IMR-90 (cell line): ENCODE measurements at regions not wholly inside any gene's neighbourhood (a gene's known extent, or its start where the extent isn't known, plus 50 kb on each side); places are given as distances from the start of the nearest gene placed in this dataset.

ENCODE experiments used
- ATAC-seq: fragments of 200-7000 bp; cut with Tn5 transposase; 2 replicates; pipeline ENCODE4 v1.9.1; 2020; ENCODE audit warnings: low read depth, mild to moderate bottlenecking, moderate library complexity
- BruUV-seq: library from RNA; stranded (reverse); fragments of 400-500 nt; replicated peaks from 2 replicates; lab custom pipeline; 2021; lab: Mats Ljungman, UMichigan
- CTCF ChIA-PET: fragments of 300-600 bp; formaldehyde crosslinking; extraction: SDS; loops from one replicate; lab custom pipeline; 2021; ENCODE audit warnings: antibody characterized with exemption; lab: Yijun Ruan, JAX
- POLR2A ChIA-PET: fragments of 300-600 bp; sonication (Branson Sonifier 250); formaldehyde crosslinking; loops from one replicate; lab custom pipeline; 2022; ENCODE audit warnings: antibody characterized with exemption; ENCODE audit not compliant: unreplicated experiment; lab: Charles Lee
- DNase-seq: peaks from one replicate; pipeline ENCODE4 v3.0.0; 2013
- H2AFZ ChIP-seq: replicated peaks from 2 replicates; pipeline ENCODE3; 2013; ENCODE audit warnings: low read length, mild to moderate bottlenecking; ENCODE audit not compliant: poor library complexity
- H2AK5ac ChIP-seq: 2 replicates; pipeline ENCODE4 v1.6.1; 2013; ENCODE audit warnings: low read depth, low read length, inconsistent platforms
- H2AK9ac ChIP-seq: replicated peaks from 2 replicates; pipeline ENCODE3; 2013; ENCODE audit warnings: mild to moderate bottlenecking, low read depth, low read length, moderate library complexity; ENCODE audit not compliant: poor library complexity
- H2BK120ac ChIP-seq: 2 replicates; pipeline ENCODE4 v1.6.1; 2013; ENCODE audit warnings: low read depth, low read length, inconsistent platforms
- H2BK15ac ChIP-seq: 3 replicates; pipeline ENCODE4 v1.6.1; 2013; ENCODE audit warnings: low read depth, low read length, inconsistent platforms
- H2BK20ac ChIP-seq: 2 replicates; pipeline ENCODE4 v1.6.1; 2013; ENCODE audit warnings: low read depth, mild to moderate bottlenecking, inconsistent platforms, low read length, moderate library complexity
- H2BK5ac ChIP-seq: 2 replicates; pipeline ENCODE4 v1.6.1; 2013; ENCODE audit warnings: mild to moderate bottlenecking, low read depth, low read length, inconsistent platforms; ENCODE audit not compliant: poor library complexity, severe bottlenecking
- H3K14ac ChIP-seq: replicated peaks from 2 replicates; pipeline ENCODE4 v1.6.1; 2013; ENCODE audit warnings: low read depth, low read length, inconsistent platforms
- H3K18ac ChIP-seq: 2 replicates; pipeline ENCODE4 v1.6.1; 2013; ENCODE audit warnings: low read depth, low read length, control low read depth
- H3K23ac ChIP-seq: 2 replicates; pipeline ENCODE4 v1.6.1; 2013; ENCODE audit warnings: low read depth, low read length, inconsistent platforms
- H3K27ac ChIP-seq: 2 replicates; pipeline ENCODE4 v1.5.1; 2013; ENCODE audit warnings: mild to moderate bottlenecking, control low read depth, low read length; ENCODE audit not compliant: insufficient read depth
- H3K27me3 ChIP-seq: 2 replicates; pipeline ENCODE4 v1.6.1; 2013; ENCODE audit warnings: low read length; ENCODE audit not compliant: control insufficient read depth, insufficient read depth
- H3K36me3 ChIP-seq: 2 replicates; pipeline ENCODE4 v1.6.1; 2013; ENCODE audit warnings: low read length, mixed read lengths; ENCODE audit not compliant: control insufficient read depth, insufficient read depth
- H3K4ac ChIP-seq: 2 replicates; pipeline ENCODE4 v1.6.1; 2013; ENCODE audit warnings: low read depth, low read length, inconsistent platforms
- H3K4me1 ChIP-seq: 2 replicates; pipeline ENCODE4 v1.6.1; 2013; ENCODE audit warnings: low read length, mixed read lengths; ENCODE audit not compliant: control insufficient read depth, insufficient read depth
- H3K4me2 ChIP-seq: 2 replicates; pipeline ENCODE4 v1.6.1; 2013; ENCODE audit warnings: low read depth, mild to moderate bottlenecking, control low read depth, low read length, moderate library complexity
- H3K4me3 ChIP-seq: 2 replicates; pipeline ENCODE4 v1.5.1; 2013; ENCODE audit warnings: low read depth, mild to moderate bottlenecking, control low read depth, low read length, moderate library complexity; ENCODE audit not compliant: insufficient read depth
- H3K56ac ChIP-seq: 2 replicates; pipeline ENCODE4 v1.6.1; 2013; ENCODE audit warnings: low read length, inconsistent platforms; ENCODE audit not compliant: insufficient read depth; ENCODE audit errors: extremely low read depth
- H3K79me1 ChIP-seq, 2 experiments: 2 replicates each; pipeline ENCODE4 v1.6.1; 2013; ENCODE audit warnings: low read length in 2 of 2, inconsistent platforms in 1 of 2, low read depth in 1 of 2
- H3K9ac ChIP-seq: 2 replicates; pipeline ENCODE4 v1.6.1; 2013; ENCODE audit warnings: low read depth, low read length, control low read depth
- H3K9me1 ChIP-seq: 2 replicates; pipeline ENCODE4 v1.6.1; 2013; ENCODE audit warnings: low read length, inconsistent platforms; ENCODE audit not compliant: insufficient read depth
- H3K9me3 ChIP-seq: 2 replicates; pipeline ENCODE4 v1.6.1; 2013; ENCODE audit warnings: low read length; ENCODE audit not compliant: control insufficient read depth, insufficient read depth
- H4K20me1 ChIP-seq: 2 replicates; pipeline ENCODE4 v1.6.1; 2013; ENCODE audit warnings: low read length, inconsistent platforms; ENCODE audit not compliant: insufficient read depth
- H4K5ac ChIP-seq: 2 replicates; pipeline ENCODE4 v1.6.1; 2013; ENCODE audit warnings: mild to moderate bottlenecking, low read depth, low read length, control low read depth
- H4K8ac ChIP-seq, 2 experiments: 2 replicates each; pipeline ENCODE4 v1.6.1; 2013; ENCODE audit warnings: low read depth in 2 of 2, low read length in 2 of 2, control low read depth in 1 of 2, inconsistent platforms in 1 of 2
- H4K91ac ChIP-seq: 2 replicates; pipeline ENCODE4 v1.6.1; 2013; ENCODE audit warnings: low read depth, low read length, inconsistent platforms; ENCODE audit not compliant: insufficient read depth
- BHLHE40 ChIP-seq: fragments of 150-350 bp; IDR thresholded peaks from 2 replicates; pipeline ENCODE4 v1.6.1; 2016; ENCODE audit warnings: mild to moderate bottlenecking, low read depth, low read length
- CEBPB ChIP-seq: IDR thresholded peaks from 2 replicates; pipeline ENCODE4 v1.6.1; 2012; ENCODE audit warnings: low read depth, low read length, improper control_type of control experiment
- CHD1 ChIP-seq: IDR thresholded peaks from 2 replicates; pipeline ENCODE4 v1.6.1; 2012; ENCODE audit warnings: low read depth, low read length, improper control_type of control experiment
- CTCF ChIP-seq: conservative IDR thresholded peaks from 2 replicates; pipeline ENCODE4 v1.5.1; 2012; ENCODE audit warnings: mild to moderate bottlenecking, low read depth, low read length, improper control_type of control experiment
- ELK1 ChIP-seq: fragments of 150-350 bp; IDR thresholded peaks from 2 replicates; pipeline ENCODE4 v1.6.1; 2016; ENCODE audit warnings: low read depth, mild to moderate bottlenecking, low read length, moderate library complexity, borderline replicate concordance
- FOS ChIP-seq: fragments of 150-350 bp; IDR thresholded peaks from 2 replicates; pipeline ENCODE4 v1.6.1; 2016; ENCODE audit warnings: low read depth, low read length
- MAFK ChIP-seq: IDR thresholded peaks from 2 replicates; pipeline ENCODE4 v1.6.1; 2012; ENCODE audit warnings: low read depth, low read length, improper control_type of control experiment
- MAZ ChIP-seq: IDR thresholded peaks from 2 replicates; pipeline ENCODE4 v1.6.1; 2012; ENCODE audit warnings: low read depth, mild to moderate bottlenecking, low read length, improper control_type of control experiment, moderate library complexity, borderline replicate concordance
- MXI1 ChIP-seq: IDR thresholded peaks from 2 replicates; pipeline ENCODE4 v1.6.1; 2012; ENCODE audit warnings: low read depth, mild to moderate bottlenecking, low read length, moderate library complexity, borderline replicate concordance
- NFE2L2 ChIP-seq: fragments of 150-350 bp; IDR thresholded peaks from 2 replicates; pipeline ENCODE4 v1.6.1; 2016; ENCODE audit warnings: low read depth, mild to moderate bottlenecking, low read length
- POLR2A ChIP-seq: IDR thresholded peaks from 2 replicates; pipeline ENCODE4 v1.6.1; 2012; ENCODE audit warnings: mild to moderate bottlenecking, low read depth, low read length
- RAD21 ChIP-seq: IDR thresholded peaks from 2 replicates; pipeline ENCODE4 v1.6.1; 2012; ENCODE audit warnings: low read length, improper control_type of control experiment
- RCOR1 ChIP-seq: IDR thresholded peaks from 2 replicates; pipeline ENCODE4 v1.6.1; 2012; ENCODE audit warnings: mild to moderate bottlenecking, low read length, improper control_type of control experiment; ENCODE audit not compliant: insufficient replicate concordance
- RFX5 ChIP-seq: IDR thresholded peaks from 2 replicates; pipeline ENCODE4 v1.8.0; 2012; ENCODE audit warnings: low read depth, mild to moderate bottlenecking, low read length, moderate library complexity
- SMC3 ChIP-seq: fragments of 150-350 bp; IDR thresholded peaks from 2 replicates; pipeline ENCODE4 v1.6.1; 2016; ENCODE audit warnings: low read depth, mild to moderate bottlenecking, antibody characterized with exemption, low read length, moderate library complexity
- USF2 ChIP-seq: fragments of 150-350 bp; IDR thresholded peaks from 2 replicates; pipeline ENCODE4 v1.6.1; 2017; ENCODE audit warnings: mild to moderate bottlenecking, antibody characterized with exemption, low read length, low read depth
- WGBS, 2 experiments: methylation state at CpG; one replicate each; pipeline versions ENCODE4 v1.1.5 to v1.1.7; 2013; ENCODE audit warnings: missing lambda C conversion rate in 2 of 2; ENCODE audit not compliant: insufficient read length in 1 of 2; ENCODE audit errors: extremely low coverage in 2 of 2; 5-methylcytosine and 5-hydroxymethylcytosine counted together
- dilution Hi-C: fragments of 300-500 bp; cut with HindIII; formaldehyde crosslinking; loops from one replicate; pipeline ENCODE4 v1.14.3; 2018; ENCODE audit warnings: low sequenced_read_pairs; ENCODE audit not compliant: unreplicated experiment
- in situ Hi-C: fragments of 300-500 bp; cut with MboI; formaldehyde crosslinking; loops from 3 replicates; pipeline ENCODE4 v1.14.3; 2019; ENCODE audit warnings: low sequenced_read_pairs, inconsistent platforms, mixed read lengths
- intact Hi-C: fragments of 100-400 bp; cut with micrococcal nuclease; formaldehyde crosslinking; loops from 2 replicates; pipeline ENCODE4 v1.10.0; 2022

GRCh38 chr17:83149029-83149725 lies 69.8 kb downstream of the METRNL start:
- in situ Hi-C loops (no loop called here), intact Hi-C loops (no loop called here), dilution Hi-C loops (no loop called here)
- no peaks in the 10 kb centered on the region for H3K79me1 ChIP-seq
- H3K18ac ChIP-seq: no peak overlapping the region
- no peak overlapping the region for H2BK120ac ChIP-seq
- no peak overlapping the region; the same call in 1 of the 2 replicates for H3K4ac ChIP-seq
- no peak overlapping the region for H3K4me3 ChIP-seq
- 83% methylated on average over 3 of the region's 9 CpGs; no CpG with 5 or more reads in 1 of the 2 experiments for WGBS, 2 experiments
- ATAC-seq: no peak
- peaks cover 22% of the 10 kb centered on the region for H3K27me3 ChIP-seq
- H4K91ac ChIP-seq: no peak overlapping the region
- H3K9me1 ChIP-seq: 0 out of 2 replicates have a peak, but pooled peaks cover 2% of the 10 kb centered on the region
- H3K36me3 ChIP-seq: no peaks in the 10 kb centered on the region
- no peak for DNase-seq
- ChIA-PET CTCF (interaction anchor here (0.6 kb wide), 1 partner anchor 8 kb away, joined by 4 read pairs; no protein-coding TSS in a partner anchor), POLR2A (no interaction called here)
- H3K56ac ChIP-seq: no peak overlapping the region
- H3K23ac ChIP-seq: no peak overlapping the region
- no peak overlapping the region for H2AK9ac ChIP-seq
- no peak overlapping the region for H2BK15ac ChIP-seq
- H4K20me1 ChIP-seq: no peaks in the 10 kb centered on the region
- no peak overlapping the region for H2BK5ac ChIP-seq
- BruUV-seq: no TSS peak
- H4K8ac ChIP-seq: no peak overlapping the region
- H2BK20ac ChIP-seq: no peak overlapping the region
- H4K5ac ChIP-seq: no peak overlapping the region
- H3K4me2 ChIP-seq: no peak overlapping the region
- TF ChIP-seq MXI1 (no peak), NFE2L2 (no peak), BHLHE40 (no peak), CHD1 (no peak), MAZ (no peak), RFX5 (no peak), CEBPB (no peak), RAD21 (no peak), RCOR1 (no peak), SMC3 (no peak), POLR2A (no peak), MAFK (no peak), FOS (no peak), CTCF (no peak), USF2 (no peak), ELK1 (no peak)
- peaks cover 5% of the 10 kb centered on the region for H3K9me3 ChIP-seq
- no peak overlapping the region for H2AFZ ChIP-seq
- no peak overlapping the region for H3K9ac ChIP-seq
- no peak overlapping the region for H2AK5ac ChIP-seq
- no peak overlapping the region for H3K14ac ChIP-seq
- peaks cover 12% of the 10 kb centered on the region; the same call in 1 of the 2 replicates for H3K4me1 ChIP-seq
- no peak overlapping the region for H3K27ac ChIP-seq
